GM06990 (cell line): ENCODE measurements at regions not wholly inside any gene's neighbourhood (a gene's known extent, or its start where the extent isn't known, plus 50 kb on each side); places are given as distances from the start of the nearest gene placed in this dataset.
"Not testable (repeated sequence)": the region's sequence is repeated elsewhere in the genome, so short reads cannot be mapped to it uniquely, and the experiment has no call there.

Experiments
- DNase-seq: peaks from one replicate; pipeline ENCODE4 v3.0.0-alpha.2; 2011; ENCODE audit not compliant: insufficient read length; ENCODE audit errors: extremely low read depth
- H3K27me3 ChIP-seq: replicated peaks from 2 replicates; pipeline ENCODE4 v1.6.0; 2011; ENCODE audit warnings: low read length; ENCODE audit not compliant: control insufficient read depth, insufficient read depth
- H3K36me3 ChIP-seq: 2 replicates; pipeline ENCODE4 v1.5.1; 2011; ENCODE audit warnings: low read length; ENCODE audit not compliant: control insufficient read depth, insufficient read depth
- H3K4me3 ChIP-seq: replicated peaks from 2 replicates; pipeline ENCODE4 v1.5.1; 2011; ENCODE audit warnings: low read depth, mild to moderate bottlenecking, control low read depth, low read length
- TF ChIP-seq, protein P1 (sequence below): IDR thresholded peaks from 2 replicates; pipeline ENCODE4 v1.5.1; 2011; ENCODE audit warnings: low read length, control low read depth, mild to moderate bottlenecking, inconsistent platforms; ENCODE audit not compliant: insufficient read depth, poor library complexity, severe bottlenecking

DNA sequence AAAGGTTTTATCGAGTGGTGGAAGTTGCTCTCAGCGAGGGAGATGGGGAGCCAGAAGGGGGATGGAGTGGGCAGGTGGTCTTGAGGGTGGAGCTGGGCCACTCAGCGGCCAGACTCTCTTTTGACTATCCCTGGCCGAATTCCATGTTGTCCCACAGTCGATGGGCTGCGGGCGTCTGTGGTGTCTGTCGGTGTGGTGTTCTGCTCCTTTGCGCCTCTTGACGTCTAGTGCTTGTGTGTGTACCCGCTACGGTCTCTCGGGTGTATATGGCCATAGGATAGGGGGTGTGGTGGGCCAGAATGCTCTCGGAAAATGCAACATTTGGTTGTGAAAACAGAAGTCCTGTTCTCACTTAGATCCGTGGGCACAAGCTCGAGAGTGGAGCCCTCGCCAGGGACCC is 297.0 kb downstream of the CGGBP1 start:
- TF ChIP-seq, protein P1, sequence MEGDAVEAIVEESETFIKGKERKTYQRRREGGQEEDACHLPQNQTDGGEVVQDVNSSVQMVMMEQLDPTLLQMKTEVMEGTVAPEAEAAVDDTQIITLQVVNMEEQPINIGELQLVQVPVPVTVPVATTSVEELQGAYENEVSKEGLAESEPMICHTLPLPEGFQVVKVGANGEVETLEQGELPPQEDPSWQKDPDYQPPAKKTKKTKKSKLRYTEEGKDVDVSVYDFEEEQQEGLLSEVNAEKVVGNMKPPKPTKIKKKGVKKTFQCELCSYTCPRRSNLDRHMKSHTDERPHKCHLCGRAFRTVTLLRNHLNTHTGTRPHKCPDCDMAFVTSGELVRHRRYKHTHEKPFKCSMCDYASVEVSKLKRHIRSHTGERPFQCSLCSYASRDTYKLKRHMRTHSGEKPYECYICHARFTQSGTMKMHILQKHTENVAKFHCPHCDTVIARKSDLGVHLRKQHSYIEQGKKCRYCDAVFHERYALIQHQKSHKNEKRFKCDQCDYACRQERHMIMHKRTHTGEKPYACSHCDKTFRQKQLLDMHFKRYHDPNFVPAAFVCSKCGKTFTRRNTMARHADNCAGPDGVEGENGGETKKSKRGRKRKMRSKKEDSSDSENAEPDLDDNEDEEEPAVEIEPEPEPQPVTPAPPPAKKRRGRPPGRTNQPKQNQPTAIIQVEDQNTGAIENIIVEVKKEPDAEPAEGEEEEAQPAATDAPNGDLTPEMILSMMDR: no peak
- no peaks in the 10 kb centered on the region; the same call in 1 of the 2 replicates for H3K27me3 ChIP-seq
- DNase-seq: no peak
- no peak overlapping the region for H3K4me3 ChIP-seq
- no peaks in the 10 kb centered on the region for H3K36me3 ChIP-seq

DNA sequence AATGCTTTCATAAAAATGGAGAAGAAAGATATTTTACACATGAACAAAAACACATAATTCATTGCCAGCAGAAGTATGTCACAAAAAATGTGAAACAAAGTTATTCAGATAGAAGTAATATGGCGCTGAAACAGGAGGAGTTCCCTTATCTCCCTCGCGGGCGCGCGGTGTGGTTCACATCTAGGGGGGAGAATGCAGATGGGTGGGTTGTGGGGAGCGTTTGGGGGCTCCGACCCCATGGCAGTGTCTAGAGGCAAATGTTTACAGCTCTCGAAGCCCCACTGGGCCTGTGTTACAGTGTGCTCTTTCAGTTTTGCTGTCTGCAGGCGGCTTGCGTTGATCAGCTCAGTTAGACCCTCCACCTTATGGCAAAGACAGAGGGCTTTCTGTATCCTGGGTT is 297.5 kb downstream of the CGGBP1 start:
- Histone ChIP-seq H3K36me3 (no peaks in the 10 kb centered on the region), H3K27me3 (no peaks in the 10 kb centered on the region), H3K4me3 (no peak overlapping the region)
- DNase-seq: no peak
- TF ChIP-seq, protein P1: no peak

DNA sequence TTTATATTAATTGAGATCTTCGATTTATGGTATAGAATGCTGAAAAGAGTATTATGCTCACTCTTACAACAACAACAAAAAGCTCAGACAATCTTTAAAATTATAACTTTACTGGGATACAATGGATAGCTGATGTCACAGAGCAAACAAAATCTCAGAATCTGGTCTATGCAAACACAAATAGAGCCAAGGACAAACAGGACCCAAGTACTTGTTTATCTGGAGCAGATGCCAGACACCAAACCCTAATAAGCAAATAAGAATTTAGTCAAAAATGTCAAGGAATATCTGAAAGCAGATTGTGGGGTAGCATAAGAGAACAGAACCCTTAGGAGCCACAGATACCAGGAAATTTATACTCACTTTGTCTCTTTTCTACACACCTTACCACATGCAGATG is 302.2 kb downstream of the CGGBP1 start:
- Histone ChIP-seq H3K4me3 (no peak overlapping the region), H3K27me3 (no peaks in the 10 kb centered on the region), H3K36me3 (no peaks in the 10 kb centered on the region)
- DNase-seq: no peak
- TF ChIP-seq, protein P1: no peak

DNA sequence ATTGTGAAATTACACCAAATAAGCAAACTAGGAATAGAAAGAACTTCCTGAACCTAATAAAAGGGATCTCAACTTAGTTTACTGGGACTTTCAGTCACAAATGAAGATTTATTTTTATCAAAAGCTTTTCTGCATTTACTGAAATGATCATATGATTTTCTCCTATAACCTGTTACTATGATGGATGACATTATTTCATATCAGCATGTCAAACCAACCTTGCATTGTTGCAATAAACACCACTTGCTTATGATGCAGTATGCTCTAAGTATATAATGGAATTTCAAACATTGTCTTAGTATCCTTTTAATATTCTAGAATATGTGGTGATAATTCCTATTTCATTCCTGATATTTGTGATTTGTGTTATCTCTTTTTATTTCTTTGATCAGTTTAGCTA is 303.0 kb downstream of the CGGBP1 start:
- no peaks in the 10 kb centered on the region for H3K36me3 ChIP-seq
- TF ChIP-seq, protein P1: no peak
- DNase-seq: no peak

DNA sequence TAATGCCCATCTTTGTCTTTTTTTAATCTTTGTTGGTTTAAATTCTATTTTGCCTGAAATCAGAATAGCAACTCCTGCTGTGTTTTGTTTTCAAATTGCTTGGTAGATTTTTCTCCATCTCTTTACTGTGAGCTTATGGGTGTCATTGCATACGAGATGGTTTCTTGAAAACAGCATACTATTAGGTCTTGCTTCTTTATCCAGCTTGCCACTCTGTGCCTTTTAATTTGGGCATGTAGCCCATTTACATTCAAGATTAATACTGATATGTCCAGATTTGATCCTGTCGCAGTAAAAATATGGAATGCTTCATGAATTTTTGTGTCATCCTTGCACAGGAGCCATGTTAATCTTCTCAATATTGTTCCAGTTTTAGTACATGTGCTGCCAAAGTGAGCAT is 316.6 kb downstream of the CGGBP1 start:
- Histone ChIP-seq H3K27me3 (no peaks in the 10 kb centered on the region), H3K4me3 (no peak overlapping the region), H3K36me3 (no peaks in the 10 kb centered on the region)
- TF ChIP-seq, protein P1: no peak
- no peak for DNase-seq

More for the DNA sequence above, 303.0 kb downstream of the CGGBP1 start:
- no peak overlapping the region for H3K4me3 ChIP-seq
- H3K27me3 ChIP-seq: no peaks in the 10 kb centered on the region

DNA sequence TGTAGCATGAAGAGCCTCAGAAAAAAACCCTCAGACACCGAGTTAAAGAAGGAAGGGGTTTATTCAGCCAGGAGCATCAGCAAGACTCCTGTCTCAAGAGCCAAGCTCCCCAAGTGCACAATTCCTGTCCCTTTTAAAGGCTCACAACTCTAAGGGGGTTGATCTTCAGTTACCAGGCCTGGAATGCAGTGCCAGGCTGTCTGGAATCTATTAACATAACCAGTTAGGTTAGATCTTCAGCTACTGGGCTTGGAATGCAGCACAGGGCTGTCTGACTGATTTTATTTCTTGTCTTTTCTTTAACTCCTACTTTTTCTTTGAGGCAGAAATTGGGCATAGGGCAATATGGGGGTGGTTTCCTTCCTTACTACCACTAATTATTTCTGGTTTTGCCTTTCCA is 317.9 kb downstream of the CGGBP1 start:
- DNase-seq, H3K27me3 ChIP-seq, H3K36me3 ChIP-seq, H3K4me3 ChIP-seq: not testable (repeated sequence)

DNA sequence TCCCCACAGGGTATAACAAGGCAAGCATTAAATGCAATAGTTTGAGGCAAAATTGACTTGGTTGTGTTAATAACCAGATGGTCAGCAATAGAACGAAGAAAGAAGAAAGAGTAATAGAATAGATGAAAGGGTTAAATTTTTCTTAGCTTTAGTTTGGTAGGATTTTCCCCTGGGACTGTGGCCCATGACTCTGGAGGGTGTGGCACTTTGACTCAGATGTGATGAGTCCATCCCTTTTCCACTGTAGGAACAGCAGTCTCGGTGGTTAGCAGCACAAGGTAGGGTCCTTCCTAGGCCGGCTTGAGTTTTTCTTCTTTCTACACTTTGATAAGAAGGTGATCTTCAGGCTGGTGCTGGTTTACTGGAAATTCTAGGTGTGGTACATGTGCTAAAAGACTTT is 321.0 kb downstream of the CGGBP1 start:
- not testable (repeated sequence) for DNase-seq, H3K36me3 ChIP-seq, H3K4me3 ChIP-seq, H3K27me3 ChIP-seq
